Ovary (tissue), 7 donors: ENCODE measurements at regions not wholly inside any gene's neighbourhood (a gene's known extent, or its start where the extent isn't known, plus 50 kb on each side); places are given as distances from the start of the nearest gene placed in this dataset.

Source experiments
- DNase-seq, 5 donors: peaks; one replicate each; pipeline ENCODE4 v3.0.0-alpha.2; 2019 to 2020
- H3K27ac ChIP-seq, 2 donors: fragments of 200-600 bp; one replicate each; pipeline versions ENCODE4 v1.5.1 to v1.8.0; 2019 to 2022
- H3K27me3 ChIP-seq: fragments of 200-600 bp; one replicate; pipeline ENCODE4 v1.8.0; 2022
- H3K36me3 ChIP-seq: fragments of 200-600 bp; sonication (generic); one replicate; pipeline ENCODE4 v1.5.1; 2019
- H3K4me1 ChIP-seq: one replicate; pipeline ENCODE4 v1.8.1; 2013; ENCODE audit warnings: mild to moderate bottlenecking, moderate library complexity; ENCODE audit not compliant: insufficient read depth
- H3K4me3 ChIP-seq: fragments of 200-600 bp; sonication (generic); one replicate; pipeline ENCODE4 v1.5.1; 2017
- H3K9me3 ChIP-seq, 2 donors: fragments of 200-600 bp in 1 of 2; sonication (generic) in 1 of 2; one replicate each; pipeline versions ENCODE4 v1.5.1 to v1.8.1; 2013 to 2019; ENCODE audit warnings: mild to moderate bottlenecking in 1 of 2, moderate library complexity in 1 of 2
- EP300 ChIP-seq: sonication (generic); formaldehyde crosslinking; IDR thresholded peaks from one replicate; pipeline ENCODE4 v1.6.1; 2017; ENCODE audit warnings: antibody characterized with exemption
- POLR2A ChIP-seq: fragments of 450-650 bp; IDR thresholded peaks from one replicate; pipeline ENCODE4 v1.6.1; 2017; ENCODE audit warnings: antibody characterized with exemption, mild to moderate bottlenecking, moderate library complexity
- WGBS, 3 donors: extraction: QIAGEN DNeasy Blood & Tissue Kit in 1 of 3; methylation state at CpG; one replicate each; pipeline versions ENCODE4 v1.1.5 to v1.1.7; 2013 to 2017; 5-methylcytosine and 5-hydroxymethylcytosine counted together
- intact Hi-C, 4 donors: fragments of 100-400 bp; cut with DNase I; formaldehyde crosslinking; loops; one replicate each; pipeline versions ENCODE4 v1.11.0 to v1.15.1; 2022 to 2023
- TF ChIP-seq, protein P1 (sequence below), 3 donors: fragments of 450-650 bp in 2 of 3; fragments of 200-600 bp in 1 of 3; IDR thresholded peaks; one replicate each; pipeline versions ENCODE4 v1.5.1 to v1.8.0; 2016 to 2022; ENCODE audit warnings: antibody characterized with exemption in 3 of 3, mild to moderate bottlenecking in 1 of 3
- donor health status: DM: no; HTN: no; CAD: no; lungs with moderate emphysema.
- donor health status: DM: no; HTN: no; CAD: no.
- donor health status: Bipolar disorder and iron deficiency.
- donor health status: DM: no; HTN: no; CAD: no.
- donor health status: DM: yes; HTN: yes; CAD: no.

DNA sequence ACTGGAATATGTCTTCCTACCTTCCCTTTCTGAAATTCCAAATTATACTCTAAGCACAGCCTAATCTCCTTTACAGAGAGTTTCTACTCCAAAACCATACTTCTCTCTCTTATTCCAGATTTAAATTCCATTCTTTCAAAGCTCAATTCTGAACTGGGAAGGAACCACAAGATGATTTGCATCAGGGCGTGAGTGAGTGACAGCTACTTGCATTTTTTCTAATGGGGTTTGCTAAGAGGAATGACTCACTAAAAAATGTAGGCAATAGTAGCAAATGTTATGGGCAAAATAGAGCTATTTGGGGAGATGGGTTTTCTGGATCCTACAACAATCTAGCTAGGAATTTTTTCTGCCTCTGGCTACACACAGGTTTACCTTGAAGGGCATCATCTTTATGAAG, 244.6 kb upstream of the PSMD7 start:
- WGBS, 3 donors, result 78 to 85% (median 81%) methylated on average over 1 of the region's 1 CpG
- no peaks in the 10 kb centered on the region for H3K4me1 ChIP-seq
- no peaks in the 10 kb centered on the region for H3K27me3 ChIP-seq
- no peak overlapping the region for H3K4me3 ChIP-seq
- no peaks in the 10 kb centered on the region for H3K9me3 ChIP-seq
- no peak overlapping the region for H3K27ac ChIP-seq
- TF ChIP-seq, protein P1, sequence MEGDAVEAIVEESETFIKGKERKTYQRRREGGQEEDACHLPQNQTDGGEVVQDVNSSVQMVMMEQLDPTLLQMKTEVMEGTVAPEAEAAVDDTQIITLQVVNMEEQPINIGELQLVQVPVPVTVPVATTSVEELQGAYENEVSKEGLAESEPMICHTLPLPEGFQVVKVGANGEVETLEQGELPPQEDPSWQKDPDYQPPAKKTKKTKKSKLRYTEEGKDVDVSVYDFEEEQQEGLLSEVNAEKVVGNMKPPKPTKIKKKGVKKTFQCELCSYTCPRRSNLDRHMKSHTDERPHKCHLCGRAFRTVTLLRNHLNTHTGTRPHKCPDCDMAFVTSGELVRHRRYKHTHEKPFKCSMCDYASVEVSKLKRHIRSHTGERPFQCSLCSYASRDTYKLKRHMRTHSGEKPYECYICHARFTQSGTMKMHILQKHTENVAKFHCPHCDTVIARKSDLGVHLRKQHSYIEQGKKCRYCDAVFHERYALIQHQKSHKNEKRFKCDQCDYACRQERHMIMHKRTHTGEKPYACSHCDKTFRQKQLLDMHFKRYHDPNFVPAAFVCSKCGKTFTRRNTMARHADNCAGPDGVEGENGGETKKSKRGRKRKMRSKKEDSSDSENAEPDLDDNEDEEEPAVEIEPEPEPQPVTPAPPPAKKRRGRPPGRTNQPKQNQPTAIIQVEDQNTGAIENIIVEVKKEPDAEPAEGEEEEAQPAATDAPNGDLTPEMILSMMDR (IDR thresholded peaks at IDR 0.05), result no peak
- no peak for TF ChIP-seq POLR2A
- TF ChIP-seq EP300, result no peak
- intact Hi-C loops, result no loop called here
- no peaks in the 10 kb centered on the region for H3K36me3 ChIP-seq
- DNase-seq, result no peak

DNA sequence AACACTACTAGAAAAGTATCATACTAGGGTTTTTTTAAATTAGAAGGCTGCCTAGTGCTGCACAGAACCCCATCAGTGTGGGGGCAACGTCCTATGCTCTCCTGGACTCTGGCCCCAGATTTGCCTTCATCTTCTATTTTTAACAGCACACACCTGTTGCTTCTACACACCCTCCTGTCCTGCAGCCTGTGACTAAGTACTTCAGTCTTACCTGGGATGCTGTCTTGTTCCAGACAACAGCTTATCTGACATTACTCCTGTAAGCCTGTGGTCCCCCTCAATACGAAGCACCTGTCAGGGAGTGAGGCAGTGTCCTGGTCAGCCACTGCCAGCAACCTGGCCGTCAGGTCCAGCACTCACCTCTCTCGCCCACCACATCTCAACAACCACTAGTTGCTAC, 247.6 kb upstream of the PSMD7 start:
- Histone ChIP-seq H3K27me3 (no peaks in the 10 kb centered on the region), H3K9me3 (no peaks in the 10 kb centered on the region), H3K4me1 (no peaks in the 10 kb centered on the region), H3K27ac (no peak overlapping the region), H3K36me3 (no peaks in the 10 kb centered on the region), H3K4me3 (no peak overlapping the region)
- DNase-seq, result no peak
- TF ChIP-seq POLR2A (no peak), EP300 (no peak)
- TF ChIP-seq, protein P1 (IDR thresholded peaks at IDR 0.05), result no peak
- 66 to 75% (median 75%) methylated on average over 4 of the region's 4 CpGs for WGBS, 3 donors
- intact Hi-C loops, result no loop called here

DNA sequence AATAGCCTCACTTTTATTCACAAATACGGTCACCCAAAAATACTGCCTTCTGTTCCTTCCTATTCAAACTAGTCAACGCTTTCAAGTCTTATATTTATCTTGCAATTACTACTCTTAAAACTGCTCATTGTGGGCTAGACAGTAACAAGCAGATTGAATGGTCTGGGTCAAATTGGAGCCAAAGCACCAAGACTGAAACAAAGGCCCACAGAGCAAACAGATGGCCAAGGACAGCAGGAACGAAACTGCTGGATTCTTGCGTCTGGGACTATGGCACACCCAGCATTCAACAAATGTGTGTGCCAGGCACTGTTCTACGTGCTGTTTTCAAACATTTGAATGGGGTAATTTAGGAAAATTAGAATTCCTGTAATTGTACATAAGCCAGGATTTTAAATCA, 250.1 kb upstream of the PSMD7 start:
- intact Hi-C loops, result no loop called here
- WGBS, 3 donors, result 80 to 84% (median 81%) methylated on average over 5 of the region's 5 CpGs
- no peak overlapping the region for H3K4me3 ChIP-seq
- no peaks in the 10 kb centered on the region for H3K36me3 ChIP-seq
- H3K27me3 ChIP-seq, result no peaks in the 10 kb centered on the region
- no peaks in the 10 kb centered on the region for H3K4me1 ChIP-seq
- H3K27ac ChIP-seq, result no peak overlapping the region
- no peaks in the 10 kb centered on the region for H3K9me3 ChIP-seq
- TF ChIP-seq, protein P1 (IDR thresholded peaks at IDR 0.05), result no peak
- TF ChIP-seq EP300 (no peak), POLR2A (no peak)
- DNase-seq, result no peak

DNA sequence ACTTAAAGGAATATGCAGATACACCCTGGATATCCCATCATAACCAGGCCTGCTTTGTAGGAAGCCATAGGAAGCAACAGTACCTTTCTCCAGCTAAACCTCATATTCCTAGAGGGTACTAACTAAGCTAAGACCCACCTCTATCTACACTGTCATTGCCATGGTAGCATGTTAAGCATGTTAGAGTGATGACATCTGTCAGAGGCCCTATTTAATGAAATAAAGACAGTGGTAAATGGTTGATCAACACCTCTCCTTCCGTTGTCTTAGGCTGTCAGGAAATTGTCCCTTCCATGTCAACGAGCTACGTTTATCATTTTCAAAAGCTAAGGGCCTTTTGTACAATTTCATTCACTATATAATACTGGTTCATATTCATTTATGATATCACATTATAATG, 251.1 kb upstream of the PSMD7 start:
- H3K4me1 ChIP-seq, result no peaks in the 10 kb centered on the region
- H3K27ac ChIP-seq, result no peak overlapping the region
- no peaks in the 10 kb centered on the region for H3K36me3 ChIP-seq
- WGBS, 3 donors, result 82 to 92% (median 86%) methylated on average over 3 of the region's 3 CpGs
- intact Hi-C loops, result no loop called here
- no peaks in the 10 kb centered on the region for H3K9me3 ChIP-seq
- DNase-seq, result no peak
- TF ChIP-seq, protein P1 (IDR thresholded peaks at IDR 0.05), result no peak
- no peak for TF ChIP-seq POLR2A
- TF ChIP-seq EP300, result no peak
- H3K27me3 ChIP-seq, result no peaks in the 10 kb centered on the region
- H3K4me3 ChIP-seq, result no peak overlapping the region

DNA sequence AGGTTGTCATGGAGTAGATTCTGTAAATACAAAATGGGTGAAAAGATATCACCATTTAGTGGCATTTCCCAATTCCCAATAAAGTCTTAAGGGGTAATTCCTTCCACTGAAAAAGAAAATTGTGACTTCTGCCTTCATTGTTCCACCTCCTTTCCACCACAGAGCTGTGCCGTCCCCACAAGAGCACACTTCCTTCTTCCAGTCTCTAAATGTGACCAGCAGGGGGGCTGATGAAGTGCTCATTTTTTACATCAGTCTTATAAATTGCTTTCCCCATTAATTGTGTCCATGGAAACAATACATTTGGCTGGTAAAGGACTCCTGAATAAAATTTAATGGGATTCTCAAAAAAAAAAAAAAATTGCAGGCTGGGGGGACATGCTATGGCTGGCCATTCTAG, 260.8 kb upstream of the PSMD7 start:
- no peak for DNase-seq
- no peak for TF ChIP-seq POLR2A
- TF ChIP-seq, protein P1 (IDR thresholded peaks at IDR 0.05), result no peak
- no peak for TF ChIP-seq EP300
- no peaks in the 10 kb centered on the region for H3K9me3 ChIP-seq
- H3K4me1 ChIP-seq, result no peaks in the 10 kb centered on the region
- 3 to 9% (median 5%) methylated on average over 1 of the region's 1 CpG for WGBS, 3 donors
- no peaks in the 10 kb centered on the region for H3K27me3 ChIP-seq
- no peak overlapping the region for H3K27ac ChIP-seq
- H3K36me3 ChIP-seq, result no peaks in the 10 kb centered on the region
- no peak overlapping the region for H3K4me3 ChIP-seq
- intact Hi-C loops, result no loop called here
